BE2C (cell line): ENCODE measurements at regions not wholly inside any gene's neighbourhood (a gene's known extent, or its start where the extent isn't known, plus 50 kb on each side); places are given as distances from the start of the nearest gene placed in this dataset.

ENCODE experiments used
- DNase-seq: peaks from one replicate; pipeline ENCODE4 v3.0.0-alpha.2; 2020
- H3K27me3 ChIP-seq: fragments of 250-450 bp; sonication (Bioruptor Pico); 2 replicates; pipeline ENCODE4 v1.5.1; 2020; ENCODE audit warnings: mild to moderate bottlenecking
- H3K36me3 ChIP-seq: fragments of 250-450 bp; sonication (Bioruptor Pico); 2 replicates; pipeline ENCODE4 v1.5.1; 2020; ENCODE audit warnings: mild to moderate bottlenecking
- H3K4me1 ChIP-seq: fragments of 250-450 bp; sonication (Bioruptor Pico); 2 replicates; pipeline ENCODE4 v1.5.1; 2020
- H3K4me3 ChIP-seq: 2 replicates; pipeline ENCODE4 v1.5.1; 2011; ENCODE audit warnings: low read depth, low read length
- H3K9me3 ChIP-seq: fragments of 250-450 bp; sonication (Bioruptor Pico); 2 replicates; pipeline ENCODE4 v1.5.1; 2020
- CTCF ChIP-seq: IDR thresholded peaks from 2 replicates; pipeline ENCODE4 v1.5.1; 2012; ENCODE audit warnings: mild to moderate bottlenecking, low read depth, low read length

- H3K36me3 ChIP-seq: no peaks in the 10 kb centered on the region
- no peaks in the 10 kb centered on the region for H3K9me3 ChIP-seq
- no peak for TF ChIP-seq CTCF
- DNase-seq: no peak
- no peaks in the 10 kb centered on the region for H3K27me3 ChIP-seq
- no peak overlapping the region for H3K4me3 ChIP-seq
- no peaks in the 10 kb centered on the region for H3K4me1 ChIP-seq
Measured at GRCh38 chr4:155491336-155492120, 114.8 kb upstream of the MAP9 start.

- no peak for DNase-seq
- Histone ChIP-seq H3K4me3 (no peak overlapping the region), H3K36me3 (no peaks in the 10 kb centered on the region), H3K27me3 (no peaks in the 10 kb centered on the region), H3K9me3 (no peaks in the 10 kb centered on the region), H3K4me1 (no peaks in the 10 kb centered on the region)
- TF ChIP-seq CTCF: no peak
Measured at GRCh38 chr4:155489271-155489670, 112.5 kb upstream of the MAP9 start.

- Histone ChIP-seq H3K4me1 (no peaks in the 10 kb centered on the region), H3K9me3 (no peaks in the 10 kb centered on the region), H3K27me3 (no peaks in the 10 kb centered on the region), H3K4me3 (no peak overlapping the region), H3K36me3 (no peaks in the 10 kb centered on the region)
- TF ChIP-seq CTCF: no peak
- no peak for DNase-seq
Measured at GRCh38 chr4:155488691-155489090, 111.9 kb upstream of the MAP9 start.

- no peaks in the 10 kb centered on the region for H3K27me3 ChIP-seq
- H3K4me1 ChIP-seq: no peaks in the 10 kb centered on the region
- DNase-seq: no peak
- TF ChIP-seq CTCF: no peak
- H3K4me3 ChIP-seq: no peak overlapping the region
- H3K9me3 ChIP-seq: no peaks in the 10 kb centered on the region
- H3K36me3 ChIP-seq: no peaks in the 10 kb centered on the region
Measured at GRCh38 chr4:155487210-155487609, 110.4 kb upstream of the MAP9 start.

GRCh38 chr4:155481150-155481549 is 104.4 kb upstream of the MAP9 start:
- TF ChIP-seq CTCF: no peak
- Histone ChIP-seq H3K4me3 (no peak overlapping the region), H3K27me3 (no peaks in the 10 kb centered on the region), H3K36me3 (no peaks in the 10 kb centered on the region), H3K4me1 (no peaks in the 10 kb centered on the region; the same call in 1 of the 2 replicates), H3K9me3 (no peaks in the 10 kb centered on the region)
- DNase-seq: no peak

- Histone ChIP-seq H3K4me3 (no peak overlapping the region), H3K4me1 (no peaks in the 10 kb centered on the region; the same call in 1 of the 2 replicates), H3K27me3 (no peaks in the 10 kb centered on the region), H3K36me3 (no peaks in the 10 kb centered on the region), H3K9me3 (no peaks in the 10 kb centered on the region)
- DNase-seq: no peak
- no peak for TF ChIP-seq CTCF
Measured at GRCh38 chr4:155479835-155480234, 103.1 kb upstream of the MAP9 start.
